ENCODE measurements at regions not wholly inside any gene's neighbourhood (a gene's known extent, or its start where the extent isn't known, plus 50 kb on each side); places are given as distances from the start of the nearest gene placed in this dataset.

DNA sequence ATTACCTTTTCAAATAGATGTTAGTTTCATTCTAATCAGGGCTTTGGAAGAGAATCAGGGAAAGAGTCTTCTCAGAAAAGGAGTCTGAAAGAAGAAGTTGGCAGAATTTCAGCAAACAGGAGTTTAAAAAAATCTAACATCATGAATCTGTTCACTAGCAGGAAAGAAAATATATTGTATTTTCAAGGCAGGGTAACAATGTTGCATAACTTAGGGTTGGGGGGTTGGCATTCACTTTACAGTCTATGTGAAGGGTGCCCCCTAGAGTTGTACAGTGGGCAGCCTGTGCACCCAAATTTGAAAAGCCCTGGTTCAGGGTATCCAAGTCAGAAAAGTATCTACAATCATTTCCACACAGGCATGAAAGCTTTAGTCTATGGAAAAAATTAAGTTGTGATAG lies 348.4 kb upstream of the SLC30A5 start:
- no peak overlapping the region for H3K4me3 ChIP-seq
- no peaks in the 10 kb centered on the region for H3K9me3 ChIP-seq
- H3K27ac ChIP-seq: no peak overlapping the region
- intact Hi-C loops (cut with DNase I): no loop called here
- DNase-seq: no peak
- TF ChIP-seq EP300 (IDR thresholded peaks at IDR 0.05) (no peak), POLR2A (IDR thresholded peaks at IDR 0.05) (no peak), CTCF (IDR thresholded peaks at IDR 0.05) (no peak)
- no peaks in the 10 kb centered on the region for H3K4me1 ChIP-seq (ENCODE audit: insufficient read depth)
- H3K36me3 ChIP-seq: no peaks in the 10 kb centered on the region
- no peaks in the 10 kb centered on the region for H3K27me3 ChIP-seq

- Histone ChIP-seq H3K9me3 (no peaks in the 10 kb centered on the region), H3K36me3 (no peaks in the 10 kb centered on the region), H3K27ac (no peak overlapping the region), H3K4me3 (no peak overlapping the region), H3K4me1 (ENCODE audit: insufficient read depth) (no peaks in the 10 kb centered on the region), H3K27me3 (no peaks in the 10 kb centered on the region)
- TF ChIP-seq POLR2A (IDR thresholded peaks at IDR 0.05) (no peak), EP300 (IDR thresholded peaks at IDR 0.05) (no peak), CTCF (IDR thresholded peaks at IDR 0.05) (no peak)
- intact Hi-C loops (cut with DNase I): no loop called here
- DNase-seq: no peak
- WGBS, 3 donors: 76 to 78% (median 77%) methylated on average over 4 of the region's 4 CpGs
Observed at GRCh38 chr5:68746220-68746619, 347.6 kb upstream of the SLC30A5 start.

DNA sequence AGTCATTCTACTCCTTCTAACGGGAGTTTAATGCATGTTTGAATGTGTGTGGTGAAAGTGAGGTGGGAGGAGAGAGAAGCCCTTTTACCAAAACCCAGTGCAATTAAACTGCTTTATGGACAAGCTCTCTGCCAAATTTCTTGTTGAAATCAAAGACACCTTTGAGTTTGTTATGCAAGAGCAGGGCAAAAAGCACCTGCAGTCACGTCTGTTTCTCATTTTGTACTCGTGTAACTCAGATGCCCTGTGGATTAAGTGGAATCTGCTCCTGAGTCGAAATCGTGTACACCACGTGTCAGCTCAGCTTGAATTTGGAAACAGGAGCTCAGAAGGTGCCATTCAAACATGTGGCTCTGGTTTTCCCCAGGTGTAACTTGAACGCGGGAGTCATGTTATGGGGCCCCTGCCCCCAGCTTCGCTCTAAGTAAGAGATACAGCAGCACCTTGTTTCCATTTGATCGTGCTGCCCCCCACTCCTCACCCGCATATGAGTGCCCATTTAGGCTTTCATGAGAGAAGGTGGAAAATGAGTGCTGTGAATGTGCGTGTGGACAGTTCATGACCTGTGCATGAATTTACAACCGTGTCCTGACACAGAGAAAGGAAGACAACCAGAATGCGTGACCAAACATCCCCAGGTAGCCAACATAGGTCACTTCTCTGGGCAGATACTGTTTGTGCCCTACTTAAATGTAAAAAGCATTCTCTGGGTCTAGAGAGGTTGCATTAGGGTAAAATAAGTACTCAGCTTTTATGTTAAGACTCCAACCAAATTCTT lies 347.0 kb upstream of the SLC30A5 start:
- TF ChIP-seq CTCF (IDR thresholded peaks at IDR 0.05): no peak
- no peak for TF ChIP-seq POLR2A (IDR thresholded peaks at IDR 0.05)
- no peak for TF ChIP-seq EP300 (IDR thresholded peaks at IDR 0.05)
- intact Hi-C loops (cut with DNase I): no loop called here
- DNase-seq: no peak
- Histone ChIP-seq H3K4me3 (no peak overlapping the region), H3K27me3 (no peaks in the 10 kb centered on the region), H3K36me3 (no peaks in the 10 kb centered on the region), H3K27ac (no peak overlapping the region), H3K4me1 (ENCODE audit: insufficient read depth) (no peaks in the 10 kb centered on the region), H3K9me3 (no peaks in the 10 kb centered on the region)
- 62 to 72% (median 72%) methylated on average over 14 of the region's 14 CpGs for WGBS, 3 donors

GRCh38 chr5:68747521-68747920 lies 346.3 kb upstream of the SLC30A5 start:
- Histone ChIP-seq H3K27me3 (no peaks in the 10 kb centered on the region), H3K36me3 (no peaks in the 10 kb centered on the region), H3K4me1 (ENCODE audit: insufficient read depth) (no peaks in the 10 kb centered on the region), H3K27ac (no peak overlapping the region), H3K4me3 (no peak overlapping the region), H3K9me3 (no peaks in the 10 kb centered on the region)
- 71 to 79% (median 77%) methylated on average over 4 of the region's 4 CpGs for WGBS, 3 donors
- DNase-seq: no peak
- intact Hi-C loops (cut with DNase I): no loop called here
- no peak for TF ChIP-seq POLR2A (IDR thresholded peaks at IDR 0.05)

DNA sequence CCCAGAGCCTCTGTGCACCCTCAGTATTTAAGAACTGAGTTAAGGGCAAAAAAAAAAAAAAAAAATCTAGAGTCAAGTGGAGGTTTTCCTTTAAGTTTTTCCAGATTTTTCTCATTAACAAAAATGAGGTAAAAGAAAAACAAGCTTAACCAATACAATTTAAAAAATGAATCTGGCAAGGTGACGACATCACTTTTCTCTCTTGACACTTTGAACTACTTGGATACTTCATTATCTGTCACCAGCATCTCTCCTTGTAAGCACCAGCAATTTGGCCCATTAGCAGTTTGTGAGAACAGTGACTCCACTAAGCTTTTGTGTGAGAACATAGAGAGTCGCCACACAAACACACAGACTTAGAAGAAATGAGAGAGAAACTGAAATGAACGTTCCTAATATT lies 345.7 kb upstream of the SLC30A5 start:
- Histone ChIP-seq H3K36me3 (no peaks in the 10 kb centered on the region), H3K4me1 (ENCODE audit: insufficient read depth) (no peaks in the 10 kb centered on the region), H3K27me3 (no peaks in the 10 kb centered on the region), H3K4me3 (no peak overlapping the region), H3K9me3 (no peaks in the 10 kb centered on the region), H3K27ac (no peak overlapping the region)
- intact Hi-C loops (cut with DNase I): no loop called here
- TF ChIP-seq EP300 (IDR thresholded peaks at IDR 0.05) (no peak), CTCF (IDR thresholded peaks at IDR 0.05) (no peak), POLR2A (IDR thresholded peaks at IDR 0.05) (no peak)
- 62 to 74% (median 64%) methylated on average over 3 of the region's 3 CpGs for WGBS, 3 donors
- DNase-seq: no peak

Data from ovary (tissue), 7 donors.